GM18508 (cell line): ENCODE measurements at regions not wholly inside any gene's neighbourhood (a gene's known extent, or its start where the extent isn't known, plus 50 kb on each side); places are given as distances from the start of the nearest gene placed in this dataset.

ENCODE experiments used
- ATAC-seq: cut with Tn5 transposase; IDR thresholded peaks from one replicate; pipeline ENCODE4 v1.9.1; 2021; ENCODE audit warnings: moderate number of reproducible peaks; ENCODE audit not compliant: insufficient read depth, unreplicated experiment

GRCh38 chr11:116084511-116084910 is 580.3 kb upstream of the CADM1 start:
- no peak for ATAC-seq

GRCh38 chr11:116082256-116082655 is 578.0 kb upstream of the CADM1 start:
- no peak for ATAC-seq

GRCh38 chr11:116079580-116079979 is 575.4 kb upstream of the CADM1 start:
- ATAC-seq, result no peak

- ATAC-seq, result no peak
Measured at GRCh38 chr11:116078101-116078591, 573.9 kb upstream of the CADM1 start.

- ATAC-seq, result no peak
Measured at GRCh38 chr11:116077092-116077491, 572.9 kb upstream of the CADM1 start.

- ATAC-seq, result no peak
Measured at GRCh38 chr11:116073854-116074837, 569.9 kb upstream of the CADM1 start.

- no peak for ATAC-seq
Measured at GRCh38 chr11:116072601-116073410, 568.6 kb upstream of the CADM1 start.

- ATAC-seq, result no peak
Measured at GRCh38 chr11:116072133-116072532, 567.9 kb upstream of the CADM1 start.

- no peak for ATAC-seq
Measured at GRCh38 chr11:116071241-116071640, 567.0 kb upstream of the CADM1 start.

GRCh38 chr11:116070520-116070919 is 566.3 kb upstream of the CADM1 start:
- no peak for ATAC-seq

GRCh38 chr11:116066777-116067176 is 562.6 kb upstream of the CADM1 start:
- ATAC-seq, result no peak

GRCh38 chr11:116065986-116066385 is 561.8 kb upstream of the CADM1 start:
- ATAC-seq, result no peak

GRCh38 chr11:116065191-116065895 is 561.1 kb upstream of the CADM1 start:
- ATAC-seq, result no peak

GRCh38 chr11:116062490-116063171 is 558.4 kb upstream of the CADM1 start:
- no peak for ATAC-seq

- ATAC-seq, result no peak
Measured at GRCh38 chr11:116062129-116062489, 557.9 kb upstream of the CADM1 start.

GRCh38 chr11:116061322-116061721 is 557.1 kb upstream of the CADM1 start:
- ATAC-seq, result no peak

GRCh38 chr11:116059919-116060318 is 555.7 kb upstream of the CADM1 start:
- no peak for ATAC-seq

- ATAC-seq, result no peak
Measured at GRCh38 chr11:116057000-116057399, 552.8 kb upstream of the CADM1 start.

- ATAC-seq, result no peak
Measured at GRCh38 chr11:116055064-116055463, 550.8 kb upstream of the CADM1 start.

- ATAC-seq, result no peak
Measured at GRCh38 chr11:116053548-116053919, 549.3 kb upstream of the CADM1 start.
